ES-I3 (cell line): ENCODE measurements at regions not wholly inside any gene's neighbourhood (a gene's known extent, or its start where the extent isn't known, plus 50 kb on each side); places are given as distances from the start of the nearest gene placed in this dataset.
A peak's percentile ranks its signal among the peaks of the same experiment; 100 is the strongest.

ENCODE experiments used
- H3K36me3 ChIP-seq: 2 replicates; pipeline ENCODE4 v1.6.1; 2013; ENCODE audit warnings: mild to moderate bottlenecking, low read length, control low read depth, moderate library complexity; ENCODE audit not compliant: insufficient read depth
- H3K4me1 ChIP-seq: 2 replicates; pipeline ENCODE4 v1.6.1; 2013; ENCODE audit warnings: mild to moderate bottlenecking, control low read depth, low read length; ENCODE audit not compliant: insufficient read depth
- H3K9ac ChIP-seq: 2 replicates; pipeline ENCODE4 v1.6.1; 2013; ENCODE audit warnings: low read depth, mild to moderate bottlenecking, low read length, moderate library complexity
- H3K9me3 ChIP-seq: 2 replicates; pipeline ENCODE4 v1.6.1; 2013; ENCODE audit warnings: mild to moderate bottlenecking, low read length, moderate library complexity; ENCODE audit not compliant: control insufficient read depth, insufficient read depth

GRCh38 chr5:125348936-125349831 is 602.7 kb upstream of the ZNF608 start:
- Histone ChIP-seq H3K9me3 (no peaks in the 10 kb centered on the region), H3K9ac (peak overlapping the region; percentile 32; the same call in 1 of the 2 replicates), H3K36me3 (no peaks in the 10 kb centered on the region), H3K4me1 (peaks cover 14% of the 10 kb centered on the region)

GRCh38 chr5:125357660-125358059 is 611.2 kb upstream of the ZNF608 start:
- H3K36me3 ChIP-seq: no peaks in the 10 kb centered on the region
- peaks cover 8% of the 10 kb centered on the region; the same call in 1 of the 2 replicates for H3K9me3 ChIP-seq
- no peaks in the 10 kb centered on the region for H3K4me1 ChIP-seq
- no peak overlapping the region for H3K9ac ChIP-seq

DNA sequence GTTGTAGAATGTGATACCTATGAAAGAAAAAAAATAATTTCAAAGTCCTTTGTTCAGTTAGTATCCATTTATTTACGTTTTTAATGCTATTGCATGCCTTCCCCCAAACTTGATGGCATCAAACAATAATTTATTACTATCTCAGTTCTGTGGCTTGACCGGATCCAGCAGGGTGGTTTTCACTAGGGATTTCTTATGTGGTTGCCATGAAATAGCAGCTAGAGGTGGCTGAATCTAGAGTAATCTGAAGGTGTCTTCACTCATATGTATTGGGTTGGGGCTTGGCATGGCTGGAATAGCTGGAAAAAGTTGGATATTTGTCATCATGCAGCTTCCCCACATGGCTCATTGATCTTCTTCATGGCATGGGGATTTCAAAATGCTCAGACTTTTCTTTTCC is 619.3 kb upstream of the ZNF608 start:
- H3K9me3 ChIP-seq: no peaks in the 10 kb centered on the region
- peaks cover 7% of the 10 kb centered on the region for H3K4me1 ChIP-seq

DNA sequence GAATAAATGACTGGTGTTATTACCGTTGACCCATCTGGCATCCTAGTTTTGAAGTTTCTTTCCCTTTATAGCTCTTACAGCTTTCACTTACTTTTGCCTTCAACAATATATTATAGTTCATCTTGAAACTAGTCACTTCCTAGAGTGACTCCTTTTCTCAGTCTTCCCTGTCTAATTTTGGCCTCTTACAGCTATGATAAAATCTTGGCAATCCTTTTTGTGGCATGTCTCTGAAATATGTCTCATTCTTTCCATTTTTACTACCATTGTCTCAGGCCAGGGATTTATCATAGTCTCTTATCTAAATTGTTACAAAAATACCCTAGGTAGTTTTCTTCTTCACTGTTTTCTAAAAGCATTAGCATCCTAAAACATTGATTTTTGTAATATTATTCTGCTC is 621.3 kb upstream of the ZNF608 start:
- no peaks in the 10 kb centered on the region for H3K9me3 ChIP-seq
- H3K9ac ChIP-seq: no peak overlapping the region
- no peaks in the 10 kb centered on the region for H3K36me3 ChIP-seq
- peaks cover 21% of the 10 kb centered on the region for H3K4me1 ChIP-seq

More for the DNA sequence above, 619.3 kb upstream of the ZNF608 start:
- no peak overlapping the region for H3K9ac ChIP-seq
- H3K36me3 ChIP-seq: no peaks in the 10 kb centered on the region

- Histone ChIP-seq H3K4me1 (peaks cover 39% of the 10 kb centered on the region), H3K9ac (no peak overlapping the region), H3K36me3 (no peaks in the 10 kb centered on the region), H3K9me3 (no peaks in the 10 kb centered on the region)
These were observed 624.2 kb upstream of the ZNF608 start for GRCh38 chr5:125370461-125371205.

DNA sequence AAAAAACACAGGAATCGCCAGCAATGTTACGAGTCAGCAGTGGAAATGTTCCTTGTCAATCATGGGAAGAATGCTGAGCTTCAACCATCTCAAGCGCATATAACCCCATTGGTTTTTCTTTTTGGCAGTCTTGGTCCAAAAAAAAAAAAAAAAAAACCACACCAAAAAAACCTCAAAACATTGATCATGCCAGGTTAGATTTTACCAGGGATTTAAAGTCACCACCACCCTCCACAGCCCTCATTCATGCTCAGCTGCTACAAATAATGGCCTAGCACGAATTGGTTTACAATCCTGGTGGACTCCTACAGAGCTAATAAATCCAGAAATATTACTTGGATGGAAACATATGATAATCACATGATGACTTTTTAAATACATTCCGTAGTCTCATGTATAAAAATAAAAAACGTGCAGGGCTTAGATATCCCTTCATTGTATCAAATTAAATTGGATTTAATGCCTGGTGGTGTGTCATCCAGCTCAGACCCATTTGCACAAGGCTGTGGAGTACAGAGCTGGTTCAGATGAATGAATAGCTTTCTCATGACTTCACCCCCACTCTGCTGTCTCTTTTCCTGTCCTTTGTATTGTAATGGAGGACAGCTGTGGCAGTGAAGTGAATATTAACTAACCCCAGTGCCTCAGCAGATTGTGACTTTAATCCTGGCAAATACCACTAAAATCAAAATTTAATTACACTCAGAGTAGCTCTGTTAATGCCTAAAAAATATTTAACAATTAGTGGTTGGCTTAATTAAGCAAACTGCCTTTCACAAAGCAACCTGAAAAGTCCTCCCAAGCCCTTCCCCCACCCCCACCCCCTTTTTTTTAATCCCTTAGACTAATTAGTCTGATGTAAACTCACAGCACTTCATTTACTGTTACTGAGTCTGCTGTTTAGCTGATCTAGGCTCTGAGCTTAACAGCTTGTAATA is 626.5 kb upstream of the ZNF608 start:
- Histone ChIP-seq H3K4me1 (peaks cover 42% of the 10 kb centered on the region), H3K9ac (0 out of 2 replicates have a peak overlapping the region, but pooled peaks have one; percentile 6), H3K9me3 (no peaks in the 10 kb centered on the region), H3K36me3 (no peaks in the 10 kb centered on the region)

GRCh38 chr5:125375143-125375542 is 628.7 kb upstream of the ZNF608 start:
- Histone ChIP-seq H3K9ac (no peak overlapping the region), H3K36me3 (no peaks in the 10 kb centered on the region), H3K9me3 (no peaks in the 10 kb centered on the region), H3K4me1 (peaks cover 41% of the 10 kb centered on the region)

- H3K4me1 ChIP-seq: peaks cover 31% of the 10 kb centered on the region
- H3K9ac ChIP-seq: no peak overlapping the region
- no peaks in the 10 kb centered on the region for H3K36me3 ChIP-seq
- no peaks in the 10 kb centered on the region for H3K9me3 ChIP-seq
These were observed 629.7 kb upstream of the ZNF608 start for GRCh38 chr5:125376059-125376641.

DNA sequence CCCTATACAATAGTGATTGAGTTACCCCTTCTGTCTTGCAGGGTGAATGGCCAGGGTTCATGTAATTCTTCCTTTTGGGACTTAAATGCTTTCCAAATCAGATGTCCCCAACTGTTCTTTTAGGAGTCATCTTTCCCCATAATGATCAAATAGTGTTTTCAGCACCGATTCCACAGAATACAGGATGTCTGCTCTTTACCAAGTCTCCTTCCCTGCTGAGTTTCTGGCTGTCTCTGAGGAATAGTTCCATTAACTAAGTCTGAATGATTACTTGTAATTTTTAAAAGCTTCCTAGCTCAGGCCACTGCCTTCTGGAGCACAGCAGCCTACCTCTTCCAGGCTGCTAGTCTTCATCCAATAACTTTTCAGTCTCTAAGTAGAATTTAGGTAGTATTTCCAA is 630.7 kb upstream of the ZNF608 start:
- peaks cover 27% of the 10 kb centered on the region for H3K4me1 ChIP-seq
- no peaks in the 10 kb centered on the region for H3K36me3 ChIP-seq
- no peaks in the 10 kb centered on the region for H3K9me3 ChIP-seq
- no peak overlapping the region for H3K9ac ChIP-seq

- Histone ChIP-seq H3K4me1 (no peaks in the 10 kb centered on the region; the same call in 1 of the 2 replicates), H3K36me3 (no peaks in the 10 kb centered on the region), H3K9me3 (no peaks in the 10 kb centered on the region), H3K9ac (no peak overlapping the region)
These were observed 634.9 kb upstream of the ZNF608 start for GRCh38 chr5:125381290-125381689.

- Histone ChIP-seq H3K9ac (no peak overlapping the region), H3K36me3 (no peaks in the 10 kb centered on the region), H3K9me3 (no peaks in the 10 kb centered on the region)
These were observed 637.6 kb upstream of the ZNF608 start for GRCh38 chr5:125384071-125384470.

DNA sequence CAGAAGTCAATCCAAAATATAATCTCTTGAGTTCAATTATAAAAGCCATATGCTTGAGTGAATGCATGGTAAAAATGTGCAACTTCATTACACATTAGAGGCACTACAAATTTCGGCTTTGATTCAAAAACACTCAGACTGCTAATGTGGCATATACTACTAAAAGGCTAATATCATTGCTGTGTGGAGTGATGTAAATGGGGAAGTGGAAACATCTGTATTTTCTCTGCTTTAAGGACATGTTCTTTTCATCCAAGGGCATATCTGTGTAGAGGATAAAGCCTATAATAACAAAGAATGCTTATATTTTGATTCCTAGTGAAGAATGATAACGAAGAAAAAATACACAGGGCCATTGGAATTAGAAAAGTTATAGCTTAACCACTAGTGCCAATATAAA is 643.9 kb upstream of the ZNF608 start:
- H3K36me3 ChIP-seq: no peaks in the 10 kb centered on the region

More at GRCh38 chr5:125384071-125384470, 637.6 kb upstream of the ZNF608 start:
- no peaks in the 10 kb centered on the region for H3K4me1 ChIP-seq

GRCh38 chr5:125393221-125393815 is 646.9 kb upstream of the ZNF608 start:
- H3K9ac ChIP-seq: no peak overlapping the region
- no peaks in the 10 kb centered on the region for H3K36me3 ChIP-seq
- H3K4me1 ChIP-seq: 0 out of 2 replicates have a peak, but pooled peaks cover 3% of the 10 kb centered on the region
- no peaks in the 10 kb centered on the region; the same call in 1 of the 2 replicates for H3K9me3 ChIP-seq

More for the DNA sequence above, 643.9 kb upstream of the ZNF608 start:
- Histone ChIP-seq H3K4me1 (0 out of 2 replicates have a peak, but pooled peaks cover 3% of the 10 kb centered on the region), H3K9ac (no peak overlapping the region), H3K9me3 (no peaks in the 10 kb centered on the region)
